Activated CD4-positive, alpha-beta T cell treated with anti-CD3 and anti-CD28 coated beads, Interleukin-2, amount 10 ng/mL, durations not matched to agents 7 days and 5 days (primary cell): ENCODE measurements at regions not wholly inside any gene's neighbourhood (a gene's known extent, or its start where the extent isn't known, plus 50 kb on each side); places are given as distances from the start of the nearest gene placed in this dataset.
"Not testable (repeated sequence)": the region's sequence is repeated elsewhere in the genome, so short reads cannot be mapped to it uniquely, and the experiment has no call there.

Source experiments
- CTCF ChIA-PET: fragments of 350-600 bp; sonication (Branson Sonifier 250); formaldehyde crosslinking; loops from one replicate; lab custom pipeline; 2021; ENCODE audit warnings: antibody characterized with exemption; lab: Charles Lee
- POLR2A ChIA-PET: fragments of 350-600 bp; sonication (Branson Sonifier 250); formaldehyde crosslinking; loops from one replicate; lab custom pipeline; 2021; ENCODE audit warnings: antibody characterized with exemption; lab: Charles Lee
- DNase-seq: peaks from one replicate; pipeline ENCODE4 v3.0.0-alpha.2; 2020
- H3K27ac Mint-ChIP-seq: one replicate; pipeline ENCODE4 v1.8.0; 2021; ENCODE audit warnings: mild to moderate bottlenecking, moderate library complexity, mixed read lengths
- H3K27me3 Mint-ChIP-seq: one replicate; pipeline ENCODE4 v1.8.0; 2021; ENCODE audit warnings: mixed read lengths
- H3K36me3 Mint-ChIP-seq: one replicate; pipeline ENCODE4 v1.8.0; 2021; ENCODE audit warnings: low read depth, mixed read lengths
- H3K4me1 Mint-ChIP-seq: one replicate; pipeline ENCODE4 v1.8.0; 2021; ENCODE audit warnings: mixed read lengths
- H3K4me3 Mint-ChIP-seq: one replicate; pipeline ENCODE4 v1.8.0; 2021; ENCODE audit warnings: mild to moderate bottlenecking, moderate library complexity, mixed read lengths
- H3K9me3 Mint-ChIP-seq: one replicate; pipeline ENCODE4 v1.8.0; 2021; ENCODE audit warnings: mixed read lengths

- POLR2A ChIA-PET, CTCF ChIA-PET, H3K4me1 Mint-ChIP-seq, H3K4me3 Mint-ChIP-seq, H3K27ac Mint-ChIP-seq, H3K9me3 Mint-ChIP-seq, H3K27me3 Mint-ChIP-seq, DNase-seq, H3K36me3 Mint-ChIP-seq: not testable (repeated sequence)
Observed at GRCh38 chr21:22194986-22195385, 1196.8 kb downstream of the NCAM2 start.

DNA sequence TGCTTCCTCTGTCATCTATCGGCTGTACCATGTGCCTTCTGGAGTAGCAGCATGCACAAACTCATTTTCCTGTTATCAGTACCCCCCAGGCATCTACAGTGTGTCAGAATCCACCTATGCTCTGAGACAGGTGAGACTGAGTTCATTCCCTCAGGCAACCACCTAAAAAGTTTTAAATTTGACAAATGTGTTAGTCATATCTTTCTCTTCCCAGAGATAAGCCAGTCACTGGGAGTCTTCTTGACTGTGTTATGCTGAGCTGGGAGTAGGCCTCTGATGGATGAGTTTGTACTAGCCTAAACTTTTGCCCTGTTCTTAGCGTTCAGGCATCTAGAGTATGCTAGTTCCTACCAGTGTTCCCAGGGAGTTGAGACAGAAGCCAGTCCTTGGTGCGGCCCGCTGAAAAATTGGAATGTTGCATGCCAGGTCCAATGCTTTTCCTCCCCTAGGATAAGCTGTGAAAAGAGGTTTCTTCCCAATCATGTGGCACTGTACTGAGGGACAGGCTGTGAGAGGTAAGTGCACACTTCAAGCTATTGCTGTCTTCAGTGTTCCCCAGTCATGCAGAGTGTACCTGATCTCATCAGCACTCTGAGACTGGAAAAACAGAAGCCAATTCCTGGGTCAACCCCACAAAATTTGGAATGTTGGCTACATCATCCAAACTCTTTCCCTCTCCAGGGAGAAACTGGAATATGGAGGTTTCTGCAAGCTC, 1202.3 kb downstream of the NCAM2 start:
- DNase-seq = no peak
- no peak overlapping the region for H3K27ac Mint-ChIP-seq
- POLR2A ChIA-PET = no interaction called here
- H3K4me1 Mint-ChIP-seq = no peaks in the 10 kb centered on the region
- no peaks in the 10 kb centered on the region for H3K36me3 Mint-ChIP-seq
- no peak overlapping the region for H3K4me3 Mint-ChIP-seq
- CTCF ChIA-PET = no interaction called here
- no peaks in the 10 kb centered on the region for H3K27me3 Mint-ChIP-seq
- H3K9me3 Mint-ChIP-seq = no peaks in the 10 kb centered on the region

- no peaks in the 10 kb centered on the region for H3K27me3 Mint-ChIP-seq
- no peak for DNase-seq
- H3K4me3 Mint-ChIP-seq = no peak overlapping the region
- H3K4me1 Mint-ChIP-seq = no peaks in the 10 kb centered on the region
- H3K36me3 Mint-ChIP-seq = no peaks in the 10 kb centered on the region
- CTCF ChIA-PET = interaction anchor here (0.6 kb wide), 1 partner anchor 69 kb away, joined by 6 read pairs; no protein-coding TSS in a partner anchor
- H3K27ac Mint-ChIP-seq = no peak overlapping the region
- H3K9me3 Mint-ChIP-seq = no peaks in the 10 kb centered on the region
- POLR2A ChIA-PET = no interaction called here
Observed at GRCh38 chr21:22201126-22201525, 1202.9 kb downstream of the NCAM2 start.

GRCh38 chr21:22201669-22202068, 1203.5 kb downstream of the NCAM2 start:
- Mint-ChIP-seq H3K36me3 (no peaks in the 10 kb centered on the region), H3K27ac (no peak overlapping the region), H3K27me3 (no peaks in the 10 kb centered on the region), H3K9me3 (no peaks in the 10 kb centered on the region), H3K4me3 (no peak overlapping the region), H3K4me1 (no peaks in the 10 kb centered on the region)
- CTCF ChIA-PET = interaction anchor here (0.6 kb wide), 1 partner anchor 68 kb away, joined by 6 read pairs; no protein-coding TSS in a partner anchor
- no peak for DNase-seq
- POLR2A ChIA-PET = no interaction called here

DNA sequence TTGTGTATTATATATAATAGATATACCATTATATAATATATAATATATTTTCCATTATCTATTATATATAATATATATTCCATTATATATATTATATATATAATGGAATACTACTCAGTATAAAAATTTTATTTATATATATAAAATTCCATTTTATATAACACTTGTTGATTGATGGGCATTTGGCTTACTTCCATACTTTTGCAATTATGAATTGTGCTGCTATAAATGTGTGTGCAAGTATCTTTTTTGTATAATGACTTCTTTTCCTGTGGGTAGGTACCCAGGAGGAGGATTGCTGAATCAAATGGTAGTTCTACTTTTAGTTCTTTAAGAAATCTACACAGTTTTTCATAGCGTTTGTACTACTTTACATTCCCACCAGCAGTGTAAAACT, 1211.1 kb downstream of the NCAM2 start:
- no peak for DNase-seq
- Mint-ChIP-seq H3K27ac (no peak overlapping the region), H3K4me3 (no peak overlapping the region), H3K4me1 (no peaks in the 10 kb centered on the region), H3K36me3 (no peaks in the 10 kb centered on the region), H3K27me3 (no peaks in the 10 kb centered on the region), H3K9me3 (no peaks in the 10 kb centered on the region)
- CTCF ChIA-PET = no interaction called here
- POLR2A ChIA-PET = no interaction called here

GRCh38 chr21:22211943-22212342, 1213.7 kb downstream of the NCAM2 start:
- Mint-ChIP-seq H3K4me3 (no peak overlapping the region), H3K27ac (no peak overlapping the region), H3K9me3 (no peaks in the 10 kb centered on the region), H3K36me3 (no peaks in the 10 kb centered on the region), H3K27me3 (no peaks in the 10 kb centered on the region), H3K4me1 (no peaks in the 10 kb centered on the region)
- DNase-seq = no peak
- ChIA-PET POLR2A (no interaction called here), CTCF (no interaction called here)

GRCh38 chr21:22223385-22223784, 1225.2 kb downstream of the NCAM2 start:
- POLR2A ChIA-PET = no interaction called here
- Mint-ChIP-seq H3K36me3 (no peaks in the 10 kb centered on the region), H3K27ac (no peak overlapping the region), H3K4me1 (peaks cover 5% of the 10 kb centered on the region), H3K9me3 (no peaks in the 10 kb centered on the region), H3K27me3 (no peaks in the 10 kb centered on the region), H3K4me3 (no peak overlapping the region)
- CTCF ChIA-PET = no interaction called here
- no peak for DNase-seq

- no peak for DNase-seq
- Mint-ChIP-seq H3K4me1 (peaks cover 5% of the 10 kb centered on the region), H3K9me3 (no peaks in the 10 kb centered on the region), H3K36me3 (no peaks in the 10 kb centered on the region), H3K27ac (no peak overlapping the region), H3K4me3 (no peak overlapping the region), H3K27me3 (no peaks in the 10 kb centered on the region)
- POLR2A ChIA-PET = no interaction called here
- CTCF ChIA-PET = no interaction called here
Observed at GRCh38 chr21:22224261-22224660, 1226.1 kb downstream of the NCAM2 start.

GRCh38 chr21:22225299-22225698, 1227.1 kb downstream of the NCAM2 start:
- CTCF ChIA-PET = interaction anchor here (0.5 kb wide), 1 partner anchor 1818 kb away, joined by 4 read pairs; no protein-coding TSS in a partner anchor
- peaks cover 5% of the 10 kb centered on the region for H3K4me1 Mint-ChIP-seq

DNA sequence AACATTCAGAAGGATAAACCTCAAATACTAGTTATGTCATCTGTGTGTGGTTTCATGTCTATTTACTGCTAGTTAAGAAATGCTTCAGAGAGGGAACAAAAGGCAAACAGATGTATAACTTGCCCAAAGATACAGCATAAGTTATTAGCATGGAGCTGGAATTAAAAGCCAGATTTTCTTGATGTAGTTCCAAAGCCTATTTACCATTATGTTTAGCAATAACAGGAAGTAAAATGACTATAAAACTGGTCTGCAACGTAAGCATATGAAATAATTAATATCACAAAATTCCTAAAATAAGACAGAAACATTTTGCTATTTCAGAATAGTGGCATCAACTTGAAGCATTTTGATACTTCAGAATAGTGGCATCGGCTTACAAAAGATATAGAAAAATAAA, 1232.8 kb downstream of the NCAM2 start:
- DNase-seq = no peak
- no peaks in the 10 kb centered on the region for H3K4me1 Mint-ChIP-seq

More at GRCh38 chr21:22225299-22225698, 1227.1 kb downstream of the NCAM2 start:
- no peaks in the 10 kb centered on the region for H3K27me3 Mint-ChIP-seq
- H3K9me3 Mint-ChIP-seq = no peaks in the 10 kb centered on the region
- H3K27ac Mint-ChIP-seq = no peak overlapping the region
- no peak for DNase-seq
- POLR2A ChIA-PET = no interaction called here
- H3K4me3 Mint-ChIP-seq = no peak overlapping the region
- no peaks in the 10 kb centered on the region for H3K36me3 Mint-ChIP-seq

GRCh38 chr21:22235866-22236590, 1237.8 kb downstream of the NCAM2 start:
- DNase-seq = no peak
- CTCF ChIA-PET = no interaction called here
- Mint-ChIP-seq H3K36me3 (no peaks in the 10 kb centered on the region), H3K4me1 (no peaks in the 10 kb centered on the region), H3K27ac (no peak overlapping the region), H3K27me3 (no peaks in the 10 kb centered on the region), H3K9me3 (peaks cover 18% of the 10 kb centered on the region), H3K4me3 (no peak overlapping the region)
- POLR2A ChIA-PET = no interaction called here

More for the DNA sequence above, 1232.8 kb downstream of the NCAM2 start:
- Mint-ChIP-seq H3K9me3 (peaks cover 4% of the 10 kb centered on the region), H3K27ac (no peak overlapping the region), H3K27me3 (no peaks in the 10 kb centered on the region), H3K4me3 (no peak overlapping the region), H3K36me3 (no peaks in the 10 kb centered on the region)
- CTCF ChIA-PET = no interaction called here
- POLR2A ChIA-PET = no interaction called here

GRCh38 chr21:22244516-22244915, 1246.3 kb downstream of the NCAM2 start:
- Mint-ChIP-seq H3K4me1 (no peaks in the 10 kb centered on the region), H3K36me3 (no peaks in the 10 kb centered on the region), H3K27ac (no peak overlapping the region), H3K9me3 (peaks cover 3% of the 10 kb centered on the region), H3K4me3 (no peak overlapping the region), H3K27me3 (no peaks in the 10 kb centered on the region)
- ChIA-PET CTCF (no interaction called here), POLR2A (no interaction called here)
- DNase-seq = no peak

DNA sequence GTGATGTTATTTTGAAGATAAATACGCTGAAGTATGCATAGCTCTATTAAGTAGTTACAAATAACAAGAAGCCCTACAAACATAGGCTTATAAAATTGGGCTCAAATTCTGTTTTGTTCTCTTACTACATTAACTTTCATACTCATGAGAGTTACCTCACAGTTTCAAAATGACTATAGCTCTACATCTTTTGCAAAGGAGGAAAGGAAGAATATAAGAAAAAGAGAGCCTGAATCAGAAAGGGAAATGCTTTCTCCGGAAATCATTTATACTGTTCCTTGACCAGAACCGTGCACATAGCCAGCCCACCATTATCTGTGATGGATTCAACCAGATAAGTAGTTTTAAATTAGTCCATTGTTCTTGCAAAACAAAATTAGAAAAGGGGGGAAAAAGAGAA, 1252.1 kb downstream of the NCAM2 start:
- POLR2A ChIA-PET = no interaction called here
- Mint-ChIP-seq H3K4me3 (no peak overlapping the region), H3K27ac (no peak overlapping the region), H3K36me3 (no peaks in the 10 kb centered on the region), H3K9me3 (peaks cover 2% of the 10 kb centered on the region), H3K4me1 (no peaks in the 10 kb centered on the region), H3K27me3 (no peaks in the 10 kb centered on the region)
- CTCF ChIA-PET = no interaction called here
- no peak for DNase-seq
